Fibroblast of lung (primary cell): ENCODE measurements at regions not wholly inside any gene's neighbourhood (a gene's known extent, or its start where the extent isn't known, plus 50 kb on each side); places are given as distances from the start of the nearest gene placed in this dataset.

ENCODE experiments used
- DNase-seq, 2 donors: peaks; one replicate each; pipeline versions ENCODE4 v3.0.0 to v3.0.0-alpha.2; 2010; ENCODE audit warnings: low read depth in 2 of 2
- H2AFZ ChIP-seq: 2 replicates; pipeline ENCODE4 v1.5.1; 2012; ENCODE audit warnings: low read length, control low read depth, inconsistent platforms
- H3K27ac ChIP-seq: 2 replicates; pipeline ENCODE4 v1.5.1; 2011; ENCODE audit warnings: low read length, control low read depth; ENCODE audit not compliant: insufficient read depth
- H3K27me3 ChIP-seq: 2 replicates; pipeline ENCODE4 v1.5.1; 2011; ENCODE audit warnings: mild to moderate bottlenecking, low read length; ENCODE audit not compliant: control insufficient read depth, insufficient read depth
- H3K36me3 ChIP-seq: 2 replicates; pipeline ENCODE4 v1.5.1; 2011; ENCODE audit warnings: low read length; ENCODE audit not compliant: control insufficient read depth, insufficient read depth
- H3K4me1 ChIP-seq: 2 replicates; pipeline ENCODE4 v1.5.1; 2011; ENCODE audit warnings: low read length; ENCODE audit not compliant: control insufficient read depth, insufficient read depth; ENCODE audit errors: extremely low read depth
- H3K4me2 ChIP-seq: 2 replicates; pipeline ENCODE4 v1.5.1; 2011; ENCODE audit warnings: low read length, control low read depth; ENCODE audit not compliant: insufficient read depth; ENCODE audit errors: extremely low read depth
- H3K4me3 ChIP-seq, 4 experiments: fragments of 200-600 bp in 1 of 4; sonication (generic) in 1 of 4; replicated peaks in 1 of 4; 2 replicates each; pipeline ENCODE4 v1.5.1; 2011 to 2016; ENCODE audit warnings: low read length in 4 of 4, low read depth in 3 of 4, mild to moderate bottlenecking in 3 of 4, control low read depth in 2 of 4, inconsistent platforms in 1 of 4, mixed read lengths in 1 of 4; ENCODE audit not compliant: insufficient read depth in 1 of 4; ENCODE audit errors: control extremely low read depth in 1 of 4
- H3K79me2 ChIP-seq: 2 replicates; pipeline ENCODE4 v1.5.1; 2012; ENCODE audit warnings: mild to moderate bottlenecking, low read length, inconsistent platforms; ENCODE audit not compliant: control insufficient read depth, insufficient read depth
- H3K9ac ChIP-seq: 2 replicates; pipeline ENCODE4 v1.5.1; 2011; ENCODE audit warnings: mild to moderate bottlenecking, low read length, control low read depth; ENCODE audit not compliant: insufficient read depth
- H3K9me3 ChIP-seq: 2 replicates; pipeline ENCODE4 v1.5.1; 2012; ENCODE audit warnings: low read depth, low read length; ENCODE audit not compliant: control insufficient read depth, insufficient read depth
- H4K20me1 ChIP-seq: 2 replicates; pipeline ENCODE4 v1.5.1; 2011; ENCODE audit warnings: low read length; ENCODE audit not compliant: control insufficient read depth, insufficient read depth; ENCODE audit errors: extremely low read depth
- EZH2 ChIP-seq: IDR thresholded peaks from 2 replicates; pipeline ENCODE4 v1.5.1; 2012; ENCODE audit warnings: low read length, control low read depth, mild to moderate bottlenecking; ENCODE audit errors: missing control alignments
- TF ChIP-seq, protein P1 (sequence below), 2 donors: IDR thresholded peaks in 1 of 2; conservative IDR thresholded peaks in 1 of 2; 1 replicate in 1 of 2; 2 replicates in 1 of 2; pipeline ENCODE4 v1.5.1; 2011 to 2012; ENCODE audit warnings: low read length in 2 of 2, control low read depth in 1 of 2, inconsistent platforms in 1 of 2, low read depth in 1 of 2, mild to moderate bottlenecking in 1 of 2

DNA sequence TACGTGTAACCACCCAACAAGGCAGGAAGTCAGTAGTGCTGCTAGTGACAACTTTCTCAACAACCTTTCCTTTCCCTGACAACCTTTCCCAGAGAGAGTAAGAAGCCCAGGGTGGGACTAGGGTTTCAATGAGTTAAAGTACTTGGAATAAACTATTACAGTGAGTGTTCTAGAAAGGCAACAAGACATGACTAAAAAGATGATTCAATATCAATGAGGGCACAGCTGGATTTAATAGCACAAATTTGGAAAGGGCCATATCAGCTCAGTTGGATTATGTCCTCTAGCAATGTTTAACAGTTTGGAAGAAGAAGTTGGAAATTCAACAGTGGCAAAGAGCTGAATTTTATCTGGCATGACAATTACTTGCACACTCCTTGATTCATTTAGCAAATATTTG is 90.4 kb upstream of the GRIN2B start:
- H3K36me3 ChIP-seq, result no peaks in the 10 kb centered on the region
- H3K27me3 ChIP-seq, result no peaks in the 10 kb centered on the region
- DNase-seq, result no peak
- H4K20me1 ChIP-seq, result no peaks in the 10 kb centered on the region
- no peak overlapping the region for H3K9ac ChIP-seq
- H3K9me3 ChIP-seq, result no peaks in the 10 kb centered on the region
- TF ChIP-seq, protein P1, sequence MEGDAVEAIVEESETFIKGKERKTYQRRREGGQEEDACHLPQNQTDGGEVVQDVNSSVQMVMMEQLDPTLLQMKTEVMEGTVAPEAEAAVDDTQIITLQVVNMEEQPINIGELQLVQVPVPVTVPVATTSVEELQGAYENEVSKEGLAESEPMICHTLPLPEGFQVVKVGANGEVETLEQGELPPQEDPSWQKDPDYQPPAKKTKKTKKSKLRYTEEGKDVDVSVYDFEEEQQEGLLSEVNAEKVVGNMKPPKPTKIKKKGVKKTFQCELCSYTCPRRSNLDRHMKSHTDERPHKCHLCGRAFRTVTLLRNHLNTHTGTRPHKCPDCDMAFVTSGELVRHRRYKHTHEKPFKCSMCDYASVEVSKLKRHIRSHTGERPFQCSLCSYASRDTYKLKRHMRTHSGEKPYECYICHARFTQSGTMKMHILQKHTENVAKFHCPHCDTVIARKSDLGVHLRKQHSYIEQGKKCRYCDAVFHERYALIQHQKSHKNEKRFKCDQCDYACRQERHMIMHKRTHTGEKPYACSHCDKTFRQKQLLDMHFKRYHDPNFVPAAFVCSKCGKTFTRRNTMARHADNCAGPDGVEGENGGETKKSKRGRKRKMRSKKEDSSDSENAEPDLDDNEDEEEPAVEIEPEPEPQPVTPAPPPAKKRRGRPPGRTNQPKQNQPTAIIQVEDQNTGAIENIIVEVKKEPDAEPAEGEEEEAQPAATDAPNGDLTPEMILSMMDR (conservative IDR thresholded peaks at IDR 0.05 in 1 of 2, IDR thresholded peaks at IDR 0.05 in 1 of 2; ENCODE audit: low read depth in 1 of 2, low read length in 2 of 2), result no peak
- TF ChIP-seq EZH2, result no peak
- no peak overlapping the region for H3K27ac ChIP-seq
- no peak overlapping the region for H2AFZ ChIP-seq
- H3K4me1 ChIP-seq, result no peaks in the 10 kb centered on the region
- H3K79me2 ChIP-seq, result no peaks in the 10 kb centered on the region
- no peak overlapping the region for H3K4me2 ChIP-seq
- H3K4me3 ChIP-seq, result no peak overlapping the region

DNA sequence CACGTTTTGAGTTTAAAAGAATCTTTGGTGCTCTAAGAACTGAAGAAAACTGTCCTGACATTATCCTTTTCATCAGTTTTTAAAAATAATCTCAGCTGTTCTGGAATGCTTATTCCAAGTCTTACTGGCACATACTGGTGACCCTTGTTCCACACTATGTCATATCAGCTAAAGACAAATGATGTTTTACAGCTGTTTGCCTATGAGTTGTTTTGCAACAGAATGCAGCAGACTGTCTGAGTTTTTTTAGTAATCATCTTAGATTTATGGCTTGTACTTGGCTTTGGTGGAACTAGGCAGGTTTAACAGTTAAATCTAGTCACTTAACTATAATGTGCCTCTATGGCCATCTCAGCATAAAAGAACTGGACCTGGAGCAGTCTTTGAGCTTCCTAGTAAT is 91.6 kb upstream of the GRIN2B start:
- no peak overlapping the region for H3K9ac ChIP-seq
- no peak overlapping the region for H3K27ac ChIP-seq
- no peaks in the 10 kb centered on the region for H3K9me3 ChIP-seq
- TF ChIP-seq, protein P1 (conservative IDR thresholded peaks at IDR 0.05 in 1 of 2, IDR thresholded peaks at IDR 0.05 in 1 of 2; ENCODE audit: low read depth in 1 of 2, low read length in 2 of 2), result no peak
- no peak for TF ChIP-seq EZH2
- H2AFZ ChIP-seq, result no peak overlapping the region
- no peak overlapping the region for H3K4me3 ChIP-seq
- DNase-seq, result no peak
- H3K36me3 ChIP-seq, result no peaks in the 10 kb centered on the region
- no peaks in the 10 kb centered on the region for H4K20me1 ChIP-seq
- no peak overlapping the region for H3K4me2 ChIP-seq
- no peaks in the 10 kb centered on the region for H3K4me1 ChIP-seq
- no peaks in the 10 kb centered on the region for H3K27me3 ChIP-seq
- H3K79me2 ChIP-seq, result no peaks in the 10 kb centered on the region

DNA sequence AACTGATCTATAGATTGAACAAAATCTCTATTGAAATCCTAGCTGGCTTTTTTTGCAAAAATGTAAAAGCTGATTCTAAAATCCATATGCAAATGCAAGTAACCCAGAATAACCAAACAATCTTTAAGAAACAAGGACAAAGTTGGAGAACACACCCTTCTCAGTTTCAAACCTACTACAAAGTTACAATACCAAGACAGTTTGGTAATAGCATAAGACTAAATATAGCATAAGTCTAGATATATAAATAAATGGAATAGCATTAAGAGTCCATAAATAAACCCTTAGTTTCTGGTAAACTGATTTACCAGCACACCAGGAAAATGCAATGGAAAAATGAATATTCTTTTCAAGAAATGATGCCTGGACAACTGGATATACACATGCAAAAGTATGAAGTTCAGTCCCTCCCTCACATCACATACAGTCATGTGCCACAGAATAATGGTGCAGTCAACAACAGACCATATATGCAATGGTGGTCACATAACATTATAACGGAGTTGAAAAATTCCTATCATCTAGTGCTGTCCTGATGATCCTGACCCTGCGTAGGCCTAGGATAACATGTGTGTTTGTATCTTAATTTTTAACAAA is 94.5 kb upstream of the GRIN2B start:
- H3K9ac ChIP-seq, result no peak overlapping the region
- DNase-seq, result no peak

More for the DNA sequence above, 94.5 kb upstream of the GRIN2B start:
- H3K27me3 ChIP-seq, result no peaks in the 10 kb centered on the region
- TF ChIP-seq, protein P1 (conservative IDR thresholded peaks at IDR 0.05 in 1 of 2, IDR thresholded peaks at IDR 0.05 in 1 of 2; ENCODE audit: low read depth in 1 of 2, low read length in 2 of 2), result no peak
- no peak for TF ChIP-seq EZH2
- no peaks in the 10 kb centered on the region for H4K20me1 ChIP-seq
- H3K4me3 ChIP-seq, result no peak overlapping the region
- H3K4me1 ChIP-seq, result no peaks in the 10 kb centered on the region
- H3K36me3 ChIP-seq, result no peaks in the 10 kb centered on the region
- no peaks in the 10 kb centered on the region for H3K9me3 ChIP-seq
- H3K79me2 ChIP-seq, result no peaks in the 10 kb centered on the region
- H3K4me2 ChIP-seq, result no peak overlapping the region
- no peak overlapping the region for H3K27ac ChIP-seq
- no peak overlapping the region for H2AFZ ChIP-seq
